ENCODE measurements at regions not wholly inside any gene's neighbourhood (a gene's known extent, or its start where the extent isn't known, plus 50 kb on each side); places are given as distances from the start of the nearest gene placed in this dataset.

DNA sequence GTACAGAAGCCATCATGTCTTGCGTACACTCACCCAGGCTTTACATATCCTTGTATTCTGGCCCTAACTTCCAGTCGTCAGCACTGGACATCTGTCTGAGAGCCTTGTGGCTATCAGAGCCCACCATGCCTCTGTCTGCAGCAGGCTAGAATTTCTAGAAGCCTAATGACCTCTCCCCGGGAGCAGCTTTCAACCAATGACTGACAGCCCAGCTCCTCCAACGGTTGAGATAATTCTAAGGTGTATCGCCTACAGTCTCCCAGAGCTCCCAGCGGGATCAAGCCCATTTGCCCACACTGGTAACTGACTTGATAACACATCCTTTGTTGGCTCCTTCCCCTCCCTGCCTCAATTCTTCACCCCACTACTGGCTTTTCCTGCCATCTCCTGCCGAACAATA lies 562.8 kb downstream of the BCOR start:
- Histone ChIP-seq H3K9me3 (ENCODE audit: low read length) (no peaks in the 10 kb centered on the region), H3K27me3 (ENCODE audit: low read length) (peaks cover 48% of the 10 kb centered on the region), H3F3A (ENCODE audit: low read length, unreplicated experiment) (no peaks in the 10 kb centered on the region), H3K79me2 (ENCODE audit: low read length) (no peaks in the 10 kb centered on the region), H3K4me1 (ENCODE audit: insufficient read depth, low read length) (no peaks in the 10 kb centered on the region), H3K27ac (ENCODE audit: low read length) (no peak overlapping the region), H4K20me1 (ENCODE audit: low read length) (no peaks in the 10 kb centered on the region), H3K4me3 (ENCODE audit: low read length) (no peak overlapping the region), H3K9ac (ENCODE audit: low read length) (no peak overlapping the region), H2AFZ (ENCODE audit: low read length) (no peak overlapping the region), H3K9me2 (replicated peaks; ENCODE audit: low read length) (no peaks in the 10 kb centered on the region), H3K36me3 (ENCODE audit: low read depth, low read length) (no peaks in the 10 kb centered on the region), H3K4me2 (ENCODE audit: low read length) (no peak overlapping the region)
- DNase-seq = no peak
- BruUV-seq (replicated peaks) = no TSS peak
- ChIA-PET CTCF (no interaction called here), POLR2A (ENCODE audit: unreplicated experiment) (no interaction called here)
- no peak for ATAC-seq
- intact Hi-C loops (cut with micrococcal nuclease) = no loop called here
- TF ChIP-seq EZH2 (IDR thresholded peaks at IDR 0.05; ENCODE audit: low read length, unreplicated experiment) = no peak
- TF ChIP-seq, protein P1, sequence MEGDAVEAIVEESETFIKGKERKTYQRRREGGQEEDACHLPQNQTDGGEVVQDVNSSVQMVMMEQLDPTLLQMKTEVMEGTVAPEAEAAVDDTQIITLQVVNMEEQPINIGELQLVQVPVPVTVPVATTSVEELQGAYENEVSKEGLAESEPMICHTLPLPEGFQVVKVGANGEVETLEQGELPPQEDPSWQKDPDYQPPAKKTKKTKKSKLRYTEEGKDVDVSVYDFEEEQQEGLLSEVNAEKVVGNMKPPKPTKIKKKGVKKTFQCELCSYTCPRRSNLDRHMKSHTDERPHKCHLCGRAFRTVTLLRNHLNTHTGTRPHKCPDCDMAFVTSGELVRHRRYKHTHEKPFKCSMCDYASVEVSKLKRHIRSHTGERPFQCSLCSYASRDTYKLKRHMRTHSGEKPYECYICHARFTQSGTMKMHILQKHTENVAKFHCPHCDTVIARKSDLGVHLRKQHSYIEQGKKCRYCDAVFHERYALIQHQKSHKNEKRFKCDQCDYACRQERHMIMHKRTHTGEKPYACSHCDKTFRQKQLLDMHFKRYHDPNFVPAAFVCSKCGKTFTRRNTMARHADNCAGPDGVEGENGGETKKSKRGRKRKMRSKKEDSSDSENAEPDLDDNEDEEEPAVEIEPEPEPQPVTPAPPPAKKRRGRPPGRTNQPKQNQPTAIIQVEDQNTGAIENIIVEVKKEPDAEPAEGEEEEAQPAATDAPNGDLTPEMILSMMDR (conservative IDR thresholded peaks at IDR 0.05; ENCODE audit: low read depth, low read length) = no peak
- TF ChIP-seq EZH2phosphoT487 (IDR thresholded peaks at IDR 0.05; ENCODE audit: borderline replicate concordance, low read length) = no peak

- Histone ChIP-seq H3K36me3 (ENCODE audit: low read depth, low read length) (no peaks in the 10 kb centered on the region), H3K4me3 (ENCODE audit: low read length) (no peak overlapping the region), H3F3A (ENCODE audit: low read length, unreplicated experiment) (no peaks in the 10 kb centered on the region), H2AFZ (ENCODE audit: low read length) (no peak overlapping the region), H4K20me1 (ENCODE audit: low read length) (no peaks in the 10 kb centered on the region), H3K27ac (ENCODE audit: low read length) (no peak overlapping the region), H3K9me2 (replicated peaks; ENCODE audit: low read length) (no peaks in the 10 kb centered on the region), H3K79me2 (ENCODE audit: low read length) (no peaks in the 10 kb centered on the region), H3K4me2 (ENCODE audit: low read length) (no peak overlapping the region), H3K4me1 (ENCODE audit: insufficient read depth, low read length) (no peaks in the 10 kb centered on the region), H3K9ac (ENCODE audit: low read length) (no peak overlapping the region), H3K27me3 (ENCODE audit: low read length) (peaks cover 57% of the 10 kb centered on the region), H3K9me3 (ENCODE audit: low read length) (no peaks in the 10 kb centered on the region)
- BruUV-seq (replicated peaks) = no TSS peak
- ChIA-PET CTCF (no interaction called here), POLR2A (ENCODE audit: unreplicated experiment) (no interaction called here)
- TF ChIP-seq EZH2phosphoT487 (IDR thresholded peaks at IDR 0.05; ENCODE audit: borderline replicate concordance, low read length) (no peak), EZH2 (IDR thresholded peaks at IDR 0.05; ENCODE audit: low read length, unreplicated experiment) (no peak)
- TF ChIP-seq, protein P1 (conservative IDR thresholded peaks at IDR 0.05; ENCODE audit: low read depth, low read length) = no peak
- DNase-seq = no peak
- ATAC-seq = no peak
- intact Hi-C loops (cut with micrococcal nuclease) = no loop called here
Measured at GRCh38 chrX:39536211-39536610, 561.5 kb downstream of the BCOR start.

DNA sequence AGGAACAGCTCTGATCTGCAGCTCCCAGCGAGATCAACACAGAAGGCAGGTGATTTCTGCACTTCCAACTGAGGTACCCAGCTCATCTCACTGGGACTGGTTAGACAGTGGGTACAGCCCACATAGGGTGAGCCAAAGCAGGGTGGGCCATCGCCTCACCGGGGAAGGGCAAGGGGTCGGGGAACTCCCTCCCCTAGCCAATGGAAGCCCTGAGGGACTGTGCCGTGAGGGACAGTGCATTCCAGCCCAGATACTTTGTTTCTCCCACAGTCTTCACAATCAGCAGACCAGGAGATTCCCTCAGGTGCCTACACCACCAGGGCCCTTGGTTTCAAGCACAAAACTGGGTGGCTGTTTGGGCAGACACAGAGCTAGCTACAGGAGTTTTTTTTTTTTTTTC lies 555.9 kb downstream of the BCOR start:
- no peak for TF ChIP-seq EZH2 (IDR thresholded peaks at IDR 0.05; ENCODE audit: low read length, unreplicated experiment)
- TF ChIP-seq, protein P1 (conservative IDR thresholded peaks at IDR 0.05; ENCODE audit: low read depth, low read length) = no peak
- no peak for TF ChIP-seq EZH2phosphoT487 (IDR thresholded peaks at IDR 0.05; ENCODE audit: borderline replicate concordance, low read length)
- H3K4me3 ChIP-seq (ENCODE audit: low read length) = no peak overlapping the region
- H3K79me2 ChIP-seq (ENCODE audit: low read length) = no peaks in the 10 kb centered on the region
- no peaks in the 10 kb centered on the region for H3K9me3 ChIP-seq (ENCODE audit: low read length)
- H3K9me2 ChIP-seq (replicated peaks; ENCODE audit: low read length) = no peaks in the 10 kb centered on the region
- no peak overlapping the region for H3K27ac ChIP-seq (ENCODE audit: low read length)
- H3F3A ChIP-seq (ENCODE audit: low read length, unreplicated experiment) = no peaks in the 10 kb centered on the region
- H3K4me1 ChIP-seq (ENCODE audit: insufficient read depth, low read length) = no peaks in the 10 kb centered on the region
- H3K36me3 ChIP-seq (ENCODE audit: low read depth, low read length) = no peaks in the 10 kb centered on the region
- no TSS peak for BruUV-seq (replicated peaks)
- H3K27me3 ChIP-seq (ENCODE audit: low read length) = peaks cover 29% of the 10 kb centered on the region
- intact Hi-C loops (cut with micrococcal nuclease) = no loop called here
- H3K9ac ChIP-seq (ENCODE audit: low read length) = no peak overlapping the region
- H3K4me2 ChIP-seq (ENCODE audit: low read length) = no peak overlapping the region
- H2AFZ ChIP-seq (ENCODE audit: low read length) = no peak overlapping the region
- no peaks in the 10 kb centered on the region for H4K20me1 ChIP-seq (ENCODE audit: low read length)
- ChIA-PET CTCF (no interaction called here), POLR2A (ENCODE audit: unreplicated experiment) (no interaction called here)
- no peak for ATAC-seq
- no peak for DNase-seq
